Vagina (tissue), 2 donors: ENCODE measurements at regions not wholly inside any gene's neighbourhood (a gene's known extent, or its start where the extent isn't known, plus 50 kb on each side); places are given as distances from the start of the nearest gene placed in this dataset.

ENCODE experiments used
- DNase-seq, 2 donors: peaks; one replicate each; pipeline ENCODE4 v3.0.0-alpha.2; 2017; ENCODE audit errors: extremely low spot score in 2 of 2
- H3K27ac ChIP-seq: fragments of 200-600 bp; sonication (generic); one replicate; pipeline ENCODE4 v1.5.1; 2019
- H3K27me3 ChIP-seq: fragments of 200-600 bp; sonication (generic); one replicate; pipeline ENCODE4 v1.5.1; 2019
- H3K36me3 ChIP-seq, 2 donors: fragments of 200-600 bp; sonication (generic); one replicate each; pipeline ENCODE4 v1.5.1; 2017 to 2019
- H3K4me1 ChIP-seq: fragments of 200-600 bp; sonication (generic); one replicate; pipeline ENCODE4 v1.5.1; 2019
- H3K4me3 ChIP-seq, 2 donors: fragments of 200-600 bp; sonication (generic); 1 replicate in 1 of 2; 2 replicates in 1 of 2; pipeline ENCODE4 v1.5.1; 2016 to 2019
- H3K9me3 ChIP-seq: fragments of 200-600 bp; sonication (generic); one replicate; pipeline ENCODE4 v1.5.1; 2019
- CTCF ChIP-seq, 3 experiments: fragments of 450-650 bp in 2 of 3; fragments of 200-600 bp in 1 of 3; sonication (generic) in 1 of 3; IDR thresholded peaks; one replicate each; pipeline ENCODE4 v1.5.1; 2017 to 2019; ENCODE audit warnings: antibody characterized with exemption in 3 of 3, mild to moderate bottlenecking in 2 of 3, moderate library complexity in 2 of 3
- POLR2A ChIP-seq, 2 donors: fragments of 450-650 bp; IDR thresholded peaks; one replicate each; pipeline ENCODE4 v1.6.1; 2017; ENCODE audit warnings: antibody characterized with exemption in 2 of 2, mild to moderate bottlenecking in 2 of 2, moderate library complexity in 2 of 2
- POLR2AphosphoS5 ChIP-seq, 2 donors: sonication (generic); formaldehyde crosslinking; IDR thresholded peaks; one replicate each; pipeline ENCODE4 v1.9.0; 2017; ENCODE audit warnings: antibody characterized with exemption in 2 of 2, mild to moderate bottlenecking in 2 of 2, low read depth in 1 of 2; ENCODE audit not compliant: insufficient read depth in 1 of 2
- intact Hi-C: fragments of 100-400 bp; cut with DNase I; formaldehyde crosslinking; loops from one replicate; pipeline ENCODE4 v1.15.1; 2023

- TF ChIP-seq CTCF (IDR thresholded peaks at IDR 0.05) (no peak), POLR2A (IDR thresholded peaks at IDR 0.05) (no peak), POLR2AphosphoS5 (IDR thresholded peaks at IDR 0.05; ENCODE audit: insufficient read depth in 1 of 2, low read depth in 1 of 2) (no peak)
- no peak for DNase-seq
- no peaks in the 10 kb centered on the region for H3K9me3 ChIP-seq
- H3K27me3 ChIP-seq: no peaks in the 10 kb centered on the region
- no peak overlapping the region for H3K4me3 ChIP-seq
- no peak overlapping the region for H3K27ac ChIP-seq
- intact Hi-C loops: no loop called here
- H3K36me3 ChIP-seq: no peaks in the 10 kb centered on the region
- H3K4me1 ChIP-seq: peaks cover 20% of the 10 kb centered on the region
Observed at GRCh38 chr7:153383781-153384180, 624.2 kb downstream of the ACTR3B start.

GRCh38 chr7:153385502-153385901 lies 626.0 kb downstream of the ACTR3B start:
- TF ChIP-seq POLR2A (IDR thresholded peaks at IDR 0.05): no peak
- no peak for TF ChIP-seq POLR2AphosphoS5 (IDR thresholded peaks at IDR 0.05; ENCODE audit: insufficient read depth in 1 of 2, low read depth in 1 of 2)
- TF ChIP-seq CTCF (IDR thresholded peaks at IDR 0.05): no peak
- DNase-seq: no peak
- Histone ChIP-seq H3K36me3 (no peaks in the 10 kb centered on the region), H3K27me3 (no peaks in the 10 kb centered on the region), H3K27ac (no peak overlapping the region), H3K4me3 (no peak overlapping the region), H3K4me1 (peaks cover 20% of the 10 kb centered on the region), H3K9me3 (no peaks in the 10 kb centered on the region)
- intact Hi-C loops: no loop called here

- no peak overlapping the region for H3K4me3 ChIP-seq
- no peaks in the 10 kb centered on the region for H3K36me3 ChIP-seq
- no peak overlapping the region for H3K27ac ChIP-seq
- H3K27me3 ChIP-seq: no peaks in the 10 kb centered on the region
- peaks cover 19% of the 10 kb centered on the region for H3K4me1 ChIP-seq
- intact Hi-C loops: no loop called here
- H3K9me3 ChIP-seq: no peaks in the 10 kb centered on the region
- peak; percentile 19 to 64 for DNase-seq
- TF ChIP-seq POLR2A (IDR thresholded peaks at IDR 0.05): no peak
- no peak for TF ChIP-seq POLR2AphosphoS5 (IDR thresholded peaks at IDR 0.05; ENCODE audit: insufficient read depth in 1 of 2, low read depth in 1 of 2)
- no peak for TF ChIP-seq CTCF (IDR thresholded peaks at IDR 0.05)
Observed at GRCh38 chr7:153386556-153386955, 627.0 kb downstream of the ACTR3B start.

GRCh38 chr7:153388611-153389010 lies 629.1 kb downstream of the ACTR3B start:
- no peaks in the 10 kb centered on the region for H3K36me3 ChIP-seq
- H3K4me1 ChIP-seq: peaks cover 8% of the 10 kb centered on the region
- DNase-seq: peak; percentile 64 to 75
- H3K27me3 ChIP-seq: no peaks in the 10 kb centered on the region
- TF ChIP-seq CTCF (IDR thresholded peaks at IDR 0.05) (no peak), POLR2A (IDR thresholded peaks at IDR 0.05) (no peak), POLR2AphosphoS5 (IDR thresholded peaks at IDR 0.05; ENCODE audit: insufficient read depth in 1 of 2, low read depth in 1 of 2) (no peak)
- no peaks in the 10 kb centered on the region for H3K9me3 ChIP-seq
- H3K4me3 ChIP-seq: no peak overlapping the region
- intact Hi-C loops: no loop called here
- H3K27ac ChIP-seq: no peak overlapping the region

- no peak overlapping the region for H3K4me3 ChIP-seq
- H3K27me3 ChIP-seq: no peaks in the 10 kb centered on the region
- no peak for TF ChIP-seq POLR2AphosphoS5 (IDR thresholded peaks at IDR 0.05; ENCODE audit: insufficient read depth in 1 of 2, low read depth in 1 of 2)
- no peak for TF ChIP-seq CTCF (IDR thresholded peaks at IDR 0.05)
- intact Hi-C loops: no loop called here
- no peak overlapping the region for H3K27ac ChIP-seq
- peak; percentile 9 to 20 for DNase-seq
- peaks cover 2% of the 10 kb centered on the region for H3K4me1 ChIP-seq
- no peaks in the 10 kb centered on the region for H3K36me3 ChIP-seq
- no peaks in the 10 kb centered on the region for H3K9me3 ChIP-seq
Observed at GRCh38 chr7:153389261-153389660, 629.7 kb downstream of the ACTR3B start.
